K562 (cell line): ENCODE measurements at regions not wholly inside any gene's neighbourhood (a gene's known extent, or its start where the extent isn't known, plus 50 kb on each side); places are given as distances from the start of the nearest gene placed in this dataset.

ENCODE experiments used
- ATAC-seq: fragments of 200-7000 bp; cut with Tn5 transposase; 3 replicates; pipeline ENCODE4 v1.9.1; 2020; ENCODE audit warnings: moderate library complexity
- BruUV-seq: library from RNA; stranded (reverse); fragments of 400-500 nt; replicated peaks from 2 replicates; lab custom pipeline; 2021; lab: Mats Ljungman, UMichigan
- CTCF ChIA-PET: fragments of 300-600 bp; formaldehyde crosslinking; extraction: SDS; loops from one replicate; lab custom pipeline; 2021; ENCODE audit warnings: low intra/inter-chr PET ratio; lab: Yijun Ruan, JAX
- POLR2A ChIA-PET: fragments of 300-600, 350-650 bp; sonication (Branson Sonifier 250); formaldehyde crosslinking; extraction: SDS; loops from one replicate; lab custom pipeline; 2021; ENCODE audit warnings: antibody characterized with exemption, inconsistent platforms; lab: Yijun Ruan, JAX
- DNase-seq, 4 experiments: peaks; one replicate each; pipeline versions ENCODE4 v3.0.0 to v3.0.0-alpha.2; 2011 to 2018; ENCODE audit warnings: low spot score in 3 of 4, mixed read lengths in 3 of 4; ENCODE audit errors: extremely low read depth in 1 of 4
- FAIRE-seq: peaks from 2 replicates; lab custom pipeline; 2011; peaks lifted over from hg19 to GRCh38; lab: Jason Lieb, UNC
- H2AFZ ChIP-seq: 2 replicates; pipeline ENCODE4 v1.6.0; 2011; ENCODE audit warnings: low read depth, low read length, control low read depth, inconsistent platforms
- H3K27ac ChIP-seq: fragments of 200-600 bp; 3 replicates; pipeline ENCODE4 v1.8.0; 2011; ENCODE audit warnings: low read depth, mild to moderate bottlenecking, control low read depth, inconsistent platforms, low read length, moderate library complexity, mixed read lengths; ENCODE audit errors: extremely low read depth
- H3K27me3 ChIP-seq, 2 experiments: fragments of 300-600 bp in 1 of 2; 2 replicates in 1 of 2; 3 replicates in 1 of 2; pipeline versions ENCODE4 v1.6.0 to v1.8.0; 2011; ENCODE audit warnings: inconsistent platforms in 2 of 2, low read length in 2 of 2, mild to moderate bottlenecking in 1 of 2, mixed read lengths in 1 of 2, moderate library complexity in 1 of 2; ENCODE audit not compliant: control insufficient read depth in 2 of 2, insufficient read depth in 2 of 2
- H3K36me3 ChIP-seq: fragments of 300-600 bp; 3 replicates; pipeline ENCODE4 v1.8.0; 2011; ENCODE audit warnings: mild to moderate bottlenecking, low read length, inconsistent platforms; ENCODE audit not compliant: control insufficient read depth, insufficient read depth
- H3K4me1 ChIP-seq, 2 experiments: fragments of 200-600 bp in 1 of 2; replicated peaks in 1 of 2; 2 replicates in 1 of 2; 3 replicates in 1 of 2; pipeline versions ENCODE4 v1.5.1 to v1.8.0; 2011; ENCODE audit warnings: inconsistent platforms in 2 of 2, low read length in 2 of 2, mild to moderate bottlenecking in 1 of 2, mixed read lengths in 1 of 2, moderate library complexity in 1 of 2; ENCODE audit not compliant: control insufficient read depth in 2 of 2, insufficient read depth in 2 of 2
- H3K4me2 ChIP-seq: 2 replicates; pipeline ENCODE4 v1.6.1; 2011; ENCODE audit warnings: low read length, control low read depth, inconsistent platforms, mixed read lengths; ENCODE audit not compliant: insufficient read depth
- H3K4me3 ChIP-seq: fragments of 200-600 bp; sonication (generic), shearing (Covaris generic); 2 replicates; pipeline ENCODE4 v1.5.1; 2016; ENCODE audit warnings: control low read depth, inconsistent platforms
- H3K79me2 ChIP-seq: fragments of 200-600 bp; 3 replicates; pipeline ENCODE4 v1.8.0; 2011; ENCODE audit warnings: low read length, inconsistent platforms; ENCODE audit not compliant: control insufficient read depth, insufficient read depth
- H3K9ac ChIP-seq, 2 experiments: 2 replicates each; pipeline versions ENCODE4 v1.6.0 to v1.6.1; 2011; ENCODE audit warnings: low read depth in 2 of 2, low read length in 2 of 2, control low read depth in 1 of 2, inconsistent platforms in 1 of 2, mild to moderate bottlenecking in 1 of 2, mixed read lengths in 1 of 2; ENCODE audit not compliant: insufficient read depth in 1 of 2
- H3K9me1 ChIP-seq: one replicate; pipeline ENCODE4 v1.6.0; 2011; ENCODE audit warnings: inconsistent platforms, mild to moderate bottlenecking, low read length, moderate library complexity; ENCODE audit not compliant: control insufficient read depth, insufficient read depth
- H3K9me3 ChIP-seq: replicated peaks from 2 replicates; pipeline ENCODE4 v1.5.1; 2011; ENCODE audit warnings: low read depth, low read length, inconsistent platforms; ENCODE audit not compliant: control insufficient read depth, insufficient read depth
- H4K20me1 ChIP-seq: replicated peaks from 2 replicates; pipeline ENCODE4 v1.6.1; 2011; ENCODE audit warnings: low read length, inconsistent platforms, mixed read lengths; ENCODE audit not compliant: control insufficient read depth, insufficient read depth
- BDP1 ChIP-seq: IDR thresholded peaks from 3 replicates; pipeline ENCODE4 v1.6.1; 2011; ENCODE audit not compliant: insufficient read length, insufficient read depth
- CHD2 ChIP-seq: IDR thresholded peaks from 2 replicates; pipeline ENCODE4 v1.6.1; 2011; ENCODE audit warnings: low read depth, low read length
- RNF2 ChIP-seq: sonication (generic); IDR thresholded peaks from 2 replicates; pipeline ENCODE4 v1.6.1; 2016
- WGBS: fragments of 100-300 bp; shearing (Covaris generic); methylation state at CpG from one replicate; pipeline ENCODE4 v1.1.6; 2016; ENCODE audit warnings: low coverage, mixed read lengths; ENCODE audit not compliant: insufficient coverage; ENCODE audit errors: missing lambda C conversion rate; 5-methylcytosine and 5-hydroxymethylcytosine counted together
- in situ Hi-C: fragments of 300-500 bp; cut with MboI; formaldehyde crosslinking; loops from 4 replicates; pipeline ENCODE4 v1.15.0; 2018; ENCODE audit warnings: inconsistent platforms, mixed read lengths
- intact Hi-C: fragments of 100-400 bp; cut with micrococcal nuclease; formaldehyde crosslinking; loops from 2 replicates; pipeline ENCODE4 v1.14.2; 2022
- TF ChIP-seq, protein P1 (sequence below): sonication (generic); formaldehyde crosslinking; IDR thresholded peaks from 2 replicates; pipeline ENCODE4 v1.8.0; 2022; ENCODE audit warnings: mild to moderate bottlenecking, low read depth, missing genetic modification reagents

DNA sequence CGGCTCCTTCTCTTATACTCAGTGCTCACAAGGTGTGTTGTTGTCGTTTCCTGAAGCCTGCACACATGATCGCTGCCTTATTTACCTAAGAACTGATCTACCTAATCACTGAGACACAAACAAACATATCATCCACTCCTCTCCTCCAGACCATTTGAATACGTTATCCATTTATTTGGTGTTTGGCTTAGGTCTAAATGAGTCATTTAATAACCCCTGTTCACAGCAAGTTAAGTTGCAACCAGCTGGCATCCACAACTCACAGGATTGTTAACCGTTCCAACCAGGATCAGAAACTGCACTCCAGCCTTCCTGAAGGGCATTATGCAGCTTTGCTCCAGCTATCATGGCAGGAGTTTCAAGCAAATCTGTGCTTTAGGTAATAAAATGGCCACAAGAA lies 511.1 kb upstream of the MAP3K7 start (continued):
- TF ChIP-seq BDP1: no peak
- TF ChIP-seq CHD2: no peak

DNA sequence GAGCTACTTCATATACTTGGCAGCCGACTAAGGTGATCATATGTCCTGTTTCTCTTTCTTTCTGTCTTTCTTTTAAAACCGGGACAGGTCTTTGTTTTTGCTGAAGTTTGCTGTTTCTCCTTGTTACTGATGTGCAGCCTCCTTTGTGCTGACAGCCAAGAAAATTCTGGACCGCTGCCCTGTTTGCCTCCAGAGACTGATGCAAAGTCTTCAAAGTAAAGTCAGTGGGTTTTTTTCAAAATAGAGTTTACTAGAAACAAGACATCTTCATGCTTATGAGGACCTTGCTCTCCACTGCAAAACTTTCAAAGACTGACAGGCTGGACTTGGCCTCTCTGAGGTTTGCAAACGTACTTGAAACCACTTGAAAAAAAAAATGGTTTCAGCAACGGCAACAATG lies 510.5 kb upstream of the MAP3K7 start:
- intact Hi-C loops: no loop called here
- POLR2A ChIA-PET: no interaction called here
- H3K27ac ChIP-seq: no peak overlapping the region
- H2AFZ ChIP-seq: no peak overlapping the region
- no peaks in the 10 kb centered on the region for H3K27me3 ChIP-seq
- H3K79me2 ChIP-seq: no peaks in the 10 kb centered on the region
- no peak for TF ChIP-seq RNF2
- TF ChIP-seq, protein P1, sequence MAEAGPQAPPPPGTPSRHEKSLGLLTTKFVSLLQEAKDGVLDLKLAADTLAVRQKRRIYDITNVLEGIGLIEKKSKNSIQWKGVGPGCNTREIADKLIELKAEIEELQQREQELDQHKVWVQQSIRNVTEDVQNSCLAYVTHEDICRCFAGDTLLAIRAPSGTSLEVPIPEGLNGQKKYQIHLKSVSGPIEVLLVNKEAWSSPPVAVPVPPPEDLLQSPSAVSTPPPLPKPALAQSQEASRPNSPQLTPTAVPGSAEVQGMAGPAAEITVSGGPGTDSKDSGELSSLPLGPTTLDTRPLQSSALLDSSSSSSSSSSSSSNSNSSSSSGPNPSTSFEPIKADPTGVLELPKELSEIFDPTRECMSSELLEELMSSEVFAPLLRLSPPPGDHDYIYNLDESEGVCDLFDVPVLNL (CRISPR knock-in tag): no peak
- TF ChIP-seq, all 486 proteins: peak for 0
- in situ Hi-C loops: no loop called here
- H3K36me3 ChIP-seq: no peaks in the 10 kb centered on the region
- no peaks in the 10 kb centered on the region for H3K9me3 ChIP-seq
- no peak overlapping the region for H3K4me2 ChIP-seq
- no TSS peak for BruUV-seq
- FAIRE-seq (no peak), ATAC-seq (no peak), DNase-seq (no peak)
- H4K20me1 ChIP-seq: no peaks in the 10 kb centered on the region
- no peaks in the 10 kb centered on the region for H3K9me1 ChIP-seq
- WGBS: 0% methylated on average over 5 of the region's 5 CpGs
- no peak overlapping the region for H3K4me3 ChIP-seq
- no peaks in the 10 kb centered on the region for H3K4me1 ChIP-seq
- no peak overlapping the region for H3K9ac ChIP-seq
- CTCF ChIA-PET: no interaction called here
